GM18508 (cell line): ENCODE measurements at regions not wholly inside any gene's neighbourhood (a gene's known extent, or its start where the extent isn't known, plus 50 kb on each side); places are given as distances from the start of the nearest gene placed in this dataset.
"Not testable (repeated sequence)": the region's sequence is repeated elsewhere in the genome, so short reads cannot be mapped to it uniquely, and the experiment has no call there.

ENCODE experiments used
- ATAC-seq: cut with Tn5 transposase; IDR thresholded peaks from one replicate; pipeline ENCODE4 v1.9.1; 2021; ENCODE audit warnings: moderate number of reproducible peaks; ENCODE audit not compliant: insufficient read depth, unreplicated experiment

GRCh38 chr14:71770431-71770830 lies 161.8 kb upstream of the RGS6 start:
- no peak for ATAC-seq

- ATAC-seq: not testable (repeated sequence)
These were observed 160.8 kb upstream of the RGS6 start for GRCh38 chr14:71771421-71771820.

DNA sequence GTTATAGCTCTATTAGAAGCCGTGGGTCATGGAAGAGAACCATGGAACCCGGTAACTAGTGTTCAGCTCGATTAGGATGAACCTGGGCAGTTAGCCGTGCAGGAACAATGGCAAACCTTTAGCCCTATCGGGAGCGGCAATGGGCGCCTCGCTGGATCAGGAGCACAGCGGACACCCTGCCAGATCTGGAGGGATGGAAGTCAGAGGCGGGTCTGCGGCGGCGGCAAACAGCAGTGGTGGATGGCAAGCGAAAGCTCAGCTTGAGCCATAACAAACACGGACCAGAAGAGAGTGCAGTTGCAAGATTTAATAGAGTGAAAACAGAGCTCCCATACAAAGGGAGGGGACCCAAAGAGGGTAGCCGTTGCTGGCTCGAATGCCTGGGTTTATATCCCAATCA lies 160.2 kb upstream of the RGS6 start:
- not testable (repeated sequence) for ATAC-seq

DNA sequence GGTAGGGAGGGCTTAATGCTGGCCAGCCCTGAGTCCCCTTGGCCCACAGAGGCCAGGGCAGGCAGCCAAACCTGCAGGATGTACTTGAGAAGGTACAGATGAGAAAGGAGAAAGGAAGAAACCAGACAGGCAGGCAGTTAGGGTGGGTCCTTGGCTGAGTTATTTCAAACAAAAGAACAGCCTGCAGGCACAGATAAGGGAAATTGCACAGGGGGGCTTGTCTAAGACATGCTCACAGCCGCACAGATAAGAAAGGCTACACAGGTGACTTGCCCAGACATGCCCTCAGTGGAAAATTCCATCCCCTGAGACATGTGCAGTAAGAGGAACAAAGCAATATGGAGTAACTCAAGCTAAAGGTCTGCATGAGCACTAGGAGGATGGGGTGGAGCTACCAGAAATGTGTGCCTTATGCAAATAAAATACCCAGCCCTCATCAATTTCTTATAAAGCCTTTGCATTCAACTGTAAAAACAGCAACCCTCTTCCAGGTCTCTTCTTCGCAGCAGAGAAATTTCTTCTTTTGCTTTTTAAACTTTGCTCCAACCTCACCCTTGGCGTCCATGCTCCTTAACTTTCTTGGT lies 158.2 kb upstream of the RGS6 start:
- ATAC-seq: no peak

DNA sequence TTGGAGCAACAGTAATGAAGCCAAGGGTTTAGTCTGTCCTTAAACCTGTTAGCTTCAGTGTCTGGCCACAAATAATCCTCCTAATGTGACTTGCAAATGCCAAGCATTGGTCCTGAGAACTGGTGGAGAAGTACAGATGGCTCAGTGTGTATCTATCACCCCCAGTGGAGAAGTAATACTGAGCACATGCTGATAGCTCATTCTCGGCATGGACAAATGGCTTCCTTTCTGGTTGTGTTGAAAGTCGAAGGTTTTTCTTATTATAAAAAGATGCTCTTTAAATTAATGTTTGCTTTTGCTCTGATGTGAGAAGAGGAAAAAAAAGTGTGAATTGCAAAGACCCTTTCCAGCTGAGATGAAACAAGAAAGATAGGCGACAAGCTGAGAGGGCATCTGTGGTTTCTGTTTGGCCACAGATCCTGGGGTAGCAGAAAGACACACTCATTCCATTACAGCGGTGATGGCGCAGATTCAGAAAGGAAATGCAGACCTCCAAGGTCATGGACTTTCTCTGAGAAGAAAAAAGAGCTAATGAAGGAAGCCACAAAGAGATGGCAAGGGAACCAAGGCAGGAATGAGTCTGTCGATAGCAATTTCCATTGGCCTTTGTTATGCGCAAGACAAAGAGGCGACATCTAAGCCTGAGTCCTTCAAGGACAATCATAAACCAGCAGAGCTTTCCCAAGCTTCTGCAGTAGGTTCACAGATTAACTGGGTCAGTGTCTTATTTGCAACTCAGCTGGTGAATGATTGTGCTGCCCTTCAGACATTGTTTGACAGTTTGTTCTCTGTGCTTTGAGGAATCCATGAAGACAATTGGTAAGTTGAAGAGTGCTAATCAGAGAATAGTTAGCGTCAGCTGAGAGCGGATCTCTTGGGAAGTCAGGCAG lies 155.5 kb upstream of the RGS6 start:
- no peak for ATAC-seq

DNA sequence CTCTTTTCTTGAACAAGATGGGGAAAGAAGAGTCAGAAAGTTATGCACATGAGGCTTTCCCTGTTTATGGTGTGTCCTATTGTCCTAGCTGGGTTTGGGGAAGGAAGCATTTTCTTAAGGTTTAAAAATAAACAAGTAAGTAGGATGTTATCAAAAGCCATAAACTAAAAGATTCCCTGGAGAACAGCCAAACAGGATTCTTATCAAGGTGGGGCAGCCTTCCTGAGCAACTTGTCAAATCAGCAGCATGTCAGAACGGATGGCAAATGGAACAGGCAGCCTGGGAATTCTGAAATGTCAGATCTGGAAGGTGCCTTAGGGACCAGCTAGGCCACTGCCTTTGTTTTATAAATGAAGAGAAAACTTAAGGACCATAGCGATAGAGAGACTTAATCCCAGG lies 152.2 kb upstream of the RGS6 start:
- no peak for ATAC-seq

- ATAC-seq: no peak
These were observed 151.4 kb upstream of the RGS6 start for GRCh38 chr14:71780822-71781221.

DNA sequence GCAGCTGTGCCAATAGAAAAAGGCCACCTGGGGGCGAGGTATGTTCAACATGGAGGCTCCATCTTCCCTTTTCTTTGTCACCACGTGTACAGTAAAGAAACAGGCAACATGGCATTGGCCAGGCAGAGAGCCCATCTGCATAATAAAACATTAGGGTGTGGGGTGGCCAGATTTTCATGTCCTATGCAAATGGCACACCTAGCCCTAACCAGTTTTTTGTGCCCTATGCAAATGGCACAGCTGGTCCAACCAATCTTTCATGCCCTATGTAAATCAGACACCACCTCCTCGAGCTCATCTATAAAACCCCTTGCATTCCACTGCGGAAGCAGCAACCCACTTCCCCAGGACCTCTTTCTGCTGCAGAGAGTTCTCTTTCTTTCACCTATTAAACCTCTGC lies 149.1 kb upstream of the RGS6 start:
- no peak for ATAC-seq

DNA sequence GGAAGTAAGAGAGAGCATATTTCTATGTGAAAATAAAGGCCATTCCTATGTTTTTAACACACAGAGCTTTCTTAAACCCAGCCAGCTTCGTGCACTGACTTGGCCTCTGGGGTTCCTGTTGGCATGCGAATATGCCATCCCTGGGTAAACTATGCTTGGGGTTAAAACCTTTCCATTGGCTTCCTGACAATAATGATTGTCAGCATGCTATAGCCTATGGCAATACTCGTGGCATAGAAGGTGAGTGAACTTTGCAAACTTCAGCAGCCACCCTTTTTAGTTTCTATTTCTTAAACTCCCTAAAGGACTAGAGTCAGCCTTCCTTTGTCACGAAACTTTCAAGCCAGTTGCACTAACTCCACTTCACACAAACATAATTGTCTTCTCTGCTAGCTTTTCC lies 148.4 kb upstream of the RGS6 start:
- no peak for ATAC-seq

DNA sequence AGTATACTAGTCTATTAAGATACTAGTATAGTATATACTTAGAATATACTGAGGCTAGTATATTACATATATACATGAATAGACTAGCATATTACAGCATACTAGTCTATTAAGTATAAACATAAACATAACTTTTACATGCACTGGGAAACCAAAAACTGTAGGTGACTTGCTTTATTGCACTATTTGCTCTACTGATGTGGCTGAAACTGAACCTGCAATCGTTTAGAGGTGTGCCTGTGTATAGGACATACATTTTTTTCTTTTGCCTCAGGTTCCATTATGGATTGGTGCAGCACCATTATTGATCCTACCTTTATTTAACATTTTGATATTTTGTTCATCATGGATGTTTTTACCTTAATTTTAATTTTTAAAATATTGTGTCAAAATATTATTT lies 143.2 kb upstream of the RGS6 start:
- no peak for ATAC-seq

- ATAC-seq: no peak
These were observed 132.4 kb upstream of the RGS6 start for GRCh38 chr14:71799841-71800240.

- ATAC-seq: no peak
These were observed 131.4 kb upstream of the RGS6 start for GRCh38 chr14:71800878-71801277.

- ATAC-seq: no peak
These were observed 128.5 kb upstream of the RGS6 start for GRCh38 chr14:71803539-71804260.

GRCh38 chr14:71804992-71805391 lies 127.2 kb upstream of the RGS6 start:
- no peak for ATAC-seq

DNA sequence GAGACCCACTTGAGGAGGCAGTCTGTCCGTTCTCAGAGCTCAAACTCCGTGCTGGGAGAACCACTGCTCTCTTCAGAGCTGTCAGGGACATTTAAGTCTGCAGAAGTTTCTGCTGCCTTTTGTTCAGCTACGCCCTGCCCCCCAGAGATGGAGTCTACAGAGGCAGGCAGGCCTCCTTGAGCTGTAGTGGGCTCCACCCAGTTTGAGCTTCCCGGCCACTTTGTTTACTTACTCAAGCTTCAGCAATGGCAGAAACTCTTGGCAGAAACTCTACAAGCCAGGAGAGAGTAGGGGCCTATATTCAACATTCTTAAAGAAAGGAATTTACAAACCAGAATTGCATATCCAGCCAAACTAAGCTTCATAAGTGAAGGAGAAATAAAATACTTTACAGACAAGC lies 125.2 kb upstream of the RGS6 start:
- ATAC-seq: not testable (repeated sequence)

DNA sequence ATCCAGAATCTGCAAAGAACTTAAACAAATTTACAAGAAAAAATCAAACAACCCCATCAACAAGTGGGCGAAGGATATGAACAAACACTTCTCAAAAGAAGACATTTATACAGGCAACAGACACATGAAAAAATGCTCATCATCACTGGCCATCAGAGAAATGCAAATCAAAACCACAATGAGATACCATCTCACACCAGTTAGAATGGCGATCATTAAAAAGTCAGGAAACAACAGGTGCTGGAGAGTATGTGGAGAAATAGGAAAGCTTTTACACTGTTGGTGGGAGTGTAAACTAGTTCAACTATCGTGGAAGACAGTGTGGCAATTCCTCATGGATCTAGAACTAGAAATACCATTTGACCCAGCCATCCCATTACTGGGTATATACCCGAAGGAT lies 121.4 kb upstream of the RGS6 start:
- not testable (repeated sequence) for ATAC-seq

DNA sequence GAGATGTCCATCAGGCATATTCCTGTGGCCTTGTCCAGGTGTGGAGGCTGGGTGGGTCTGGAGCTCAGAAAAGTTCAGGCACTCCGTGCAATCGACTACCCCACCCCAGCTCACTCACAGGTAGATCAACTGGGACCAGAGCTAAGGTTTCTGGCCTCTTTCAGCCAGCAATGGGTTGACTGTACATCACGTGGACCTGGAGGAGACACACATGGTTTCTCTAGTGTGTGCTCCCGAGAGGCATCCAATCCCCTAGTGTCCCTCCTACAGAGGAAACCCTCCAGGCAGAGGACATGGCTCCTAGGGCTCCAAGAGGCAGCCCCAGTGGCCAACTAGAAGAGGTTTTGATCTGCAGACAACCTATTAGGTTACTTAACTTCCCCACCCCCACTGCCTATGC lies 119.5 kb upstream of the RGS6 start:
- no peak for ATAC-seq

DNA sequence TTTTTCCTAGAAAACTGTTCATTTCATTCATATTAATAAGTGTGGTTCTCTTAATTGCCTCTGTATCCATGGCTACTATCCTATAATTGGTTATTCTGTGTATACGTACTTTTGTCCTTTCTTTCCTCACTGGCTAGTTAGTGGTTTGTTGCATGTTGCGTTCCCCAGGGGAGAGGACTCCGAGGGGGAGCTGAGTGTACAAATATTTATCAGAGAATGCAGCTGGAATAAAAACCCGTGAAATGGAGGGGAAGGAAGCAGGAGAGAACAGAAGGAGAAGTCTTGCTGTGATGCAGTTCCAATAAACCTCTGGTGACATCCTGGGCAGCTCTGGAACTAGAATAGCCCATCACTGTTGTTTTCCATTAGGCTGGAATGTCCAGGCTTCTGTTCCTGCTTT lies 117.1 kb upstream of the RGS6 start:
- ATAC-seq: no peak

DNA sequence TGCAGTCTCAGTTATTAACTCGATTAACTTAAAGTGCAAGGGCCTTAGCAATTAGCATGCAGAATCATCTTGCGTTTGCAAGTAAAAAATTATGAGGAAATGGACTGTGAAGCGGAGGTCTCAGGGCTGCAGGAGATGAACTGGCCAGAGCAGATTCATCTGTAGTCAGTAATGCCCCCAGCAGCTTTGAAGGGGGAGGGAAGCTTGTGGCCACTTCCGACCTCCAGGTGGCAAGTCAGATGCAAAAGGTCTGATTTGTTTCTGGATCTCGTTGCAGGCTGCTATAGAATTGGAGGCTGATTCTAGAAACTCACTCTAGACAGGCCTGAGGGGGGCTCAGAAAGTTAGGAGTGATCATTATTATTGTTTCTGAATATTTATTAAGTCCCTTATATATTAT lies 107.4 kb upstream of the RGS6 start:
- no peak for ATAC-seq

GRCh38 chr14:71833476-71833875 lies 98.8 kb upstream of the RGS6 start:
- no peak for ATAC-seq
